PC-9 (cell line): ENCODE measurements at regions not wholly inside any gene's neighbourhood (a gene's known extent, or its start where the extent isn't known, plus 50 kb on each side); places are given as distances from the start of the nearest gene placed in this dataset.

Experiments
- BruUV-seq: library from RNA; stranded (reverse); fragments of 400-500 nt; replicated peaks from 2 replicates; lab custom pipeline; 2021; lab: Mats Ljungman, UMichigan
- CTCF ChIA-PET: fragments of 300-600 bp; sonication (Branson Sonifier 250); formaldehyde crosslinking; loops from one replicate; lab custom pipeline; 2022; ENCODE audit warnings: antibody characterized with exemption; lab: Charles Lee
- POLR2A ChIA-PET: fragments of 300-600 bp; sonication (Branson Sonifier 250); formaldehyde crosslinking; loops from one replicate; lab custom pipeline; 2022; ENCODE audit warnings: antibody characterized with exemption; ENCODE audit not compliant: unreplicated experiment; lab: Charles Lee
- DNase-seq, 2 experiments: peaks; one replicate each; pipeline versions ENCODE4 v3.0.0 to v3.0.0-alpha.2; 2015 to 2022; ENCODE audit warnings: mixed read lengths in 1 of 2
- H2AFZ ChIP-seq: fragments of 200-600 bp; sonication (generic); 2 replicates; pipeline ENCODE4 v1.8.1; 2017; ENCODE audit warnings: antibody characterized with exemption
- H3F3A ChIP-seq: fragments of 200-600 bp; sonication (generic); 2 replicates; pipeline ENCODE4 v1.8.1; 2017; ENCODE audit warnings: antibody characterized with exemption, mild to moderate bottlenecking, low read depth; ENCODE audit not compliant: insufficient read depth
- H3K27ac ChIP-seq: fragments of 200-600 bp; sonication (generic); 2 replicates; pipeline ENCODE4 v1.6.1; 2016; ENCODE audit warnings: mixed run types
- H3K27me3 ChIP-seq: fragments of 200-600 bp; sonication (generic); 2 replicates; pipeline ENCODE4 v1.6.1; 2016; ENCODE audit warnings: low read depth, mixed run types; ENCODE audit not compliant: insufficient read depth
- H3K36me3 ChIP-seq: fragments of 200-600 bp; sonication (generic); 2 replicates; pipeline ENCODE4 v1.6.1; 2016; ENCODE audit warnings: low read depth, mixed run types
- H3K4me1 ChIP-seq: fragments of 200-600 bp; sonication (generic); replicated peaks from 2 replicates; pipeline ENCODE4 v1.6.1; 2016; ENCODE audit warnings: mixed run types; ENCODE audit not compliant: insufficient read depth
- H3K4me2 ChIP-seq: fragments of 200-600 bp; sonication (generic); 2 replicates; pipeline ENCODE4 v1.6.1; 2017; ENCODE audit warnings: mixed run types
- H3K4me3 ChIP-seq: fragments of 200-600 bp; sonication (generic); 2 replicates; pipeline ENCODE4 v1.6.1; 2016; ENCODE audit warnings: mixed run types
- H3K79me2 ChIP-seq: fragments of 200-600 bp; sonication (generic); 2 replicates; pipeline ENCODE4 v1.6.1; 2017; ENCODE audit warnings: low read depth, mixed run types
- H3K9me2 ChIP-seq: fragments of 200-600 bp; sonication (generic); 2 replicates; pipeline ENCODE4 v1.8.1; 2017; ENCODE audit warnings: mild to moderate bottlenecking; ENCODE audit not compliant: insufficient read depth
- H3K9me3 ChIP-seq: fragments of 200-600 bp; sonication (generic); 2 replicates; pipeline ENCODE4 v1.8.1; 2016; ENCODE audit warnings: low read depth; ENCODE audit not compliant: insufficient read depth
- H4K20me1 ChIP-seq: fragments of 200-600 bp; sonication (generic); 2 replicates; pipeline ENCODE4 v1.8.1; 2017; ENCODE audit not compliant: insufficient read depth
- CTCF ChIP-seq: fragments of 200-600 bp; sonication (generic); conservative IDR thresholded peaks from 2 replicates; pipeline ENCODE4 v1.6.1; 2017; ENCODE audit warnings: mixed run types, antibody characterized with exemption, mild to moderate bottlenecking, moderate library complexity
- EZH2 ChIP-seq: fragments of 200-600 bp; sonication (generic); IDR thresholded peaks from 2 replicates; pipeline ENCODE4 v1.8.0; 2017; ENCODE audit warnings: antibody characterized with exemption, low read depth
- intact Hi-C: fragments of 100-400 bp; cut with micrococcal nuclease; formaldehyde crosslinking; loops from one replicate; pipeline ENCODE4 v1.10.0; 2022; ENCODE audit not compliant: unreplicated experiment

DNA sequence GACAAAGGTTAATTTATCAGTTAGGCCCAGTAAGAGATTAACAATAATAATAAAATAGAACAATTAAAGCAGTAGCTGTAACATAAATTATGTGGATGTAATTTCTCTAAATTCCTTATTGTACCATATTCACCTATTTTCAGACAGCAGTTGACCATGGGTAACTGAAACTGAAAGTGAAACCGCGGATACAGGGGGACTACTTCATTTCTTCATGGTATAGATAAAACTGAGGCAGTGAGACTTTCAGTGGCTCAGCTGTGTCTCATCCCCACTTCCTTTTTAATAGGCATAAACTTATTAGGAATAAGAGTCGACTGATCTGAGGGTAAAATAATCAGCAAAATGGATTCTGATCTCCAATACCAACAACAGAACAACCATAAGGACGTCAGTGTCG is 174.0 kb upstream of the WWC1 start:
- CTCF ChIA-PET, result no interaction called here
- intact Hi-C loops, result no loop called here

DNA sequence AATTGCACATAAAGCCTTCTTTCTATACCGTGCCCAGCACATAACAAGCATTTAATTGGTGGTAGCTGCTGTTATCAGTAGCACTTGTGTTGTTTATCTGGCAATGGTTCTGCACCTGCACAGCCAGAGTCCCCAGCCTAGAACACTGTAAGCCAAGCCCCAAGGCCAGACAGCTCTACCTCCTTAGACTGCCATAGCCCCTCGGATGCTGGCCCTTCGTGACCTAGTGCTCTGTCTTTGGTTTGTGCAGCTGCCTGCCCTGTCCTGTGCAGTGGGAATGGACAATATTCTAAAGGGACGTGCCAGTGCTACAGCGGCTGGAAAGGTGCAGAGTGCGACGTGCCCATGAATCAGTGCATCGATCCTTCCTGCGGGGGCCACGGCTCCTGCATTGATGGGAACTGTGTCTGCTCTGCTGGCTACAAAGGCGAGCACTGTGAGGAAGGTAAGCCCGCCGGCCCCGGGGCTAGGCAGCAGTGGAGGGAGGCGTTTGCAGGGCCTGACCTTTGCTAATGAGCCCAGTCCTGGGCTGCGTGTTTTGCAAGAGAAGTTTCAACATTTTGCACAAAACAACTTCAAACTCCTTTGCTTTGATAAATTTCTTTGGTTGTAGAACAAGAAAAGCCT is 173.3 kb upstream of the WWC1 start:
- no peak overlapping the region for H3K27ac ChIP-seq
- intact Hi-C loops, result no loop called here
- no peaks in the 10 kb centered on the region for H3F3A ChIP-seq
- H3K4me1 ChIP-seq, result no peaks in the 10 kb centered on the region
- no TSS peak for BruUV-seq
- peaks cover 46% of the 10 kb centered on the region for H3K27me3 ChIP-seq
- ChIA-PET POLR2A (no interaction called here), CTCF (no interaction called here)
- H3K79me2 ChIP-seq, result no peaks in the 10 kb centered on the region
- peak in 1 of 2 experiments; percentile 22 for DNase-seq
- H3K36me3 ChIP-seq, result no peaks in the 10 kb centered on the region
- no peak for TF ChIP-seq EZH2
- TF ChIP-seq CTCF, result no peak
- no peaks in the 10 kb centered on the region for H4K20me1 ChIP-seq
- H2AFZ ChIP-seq, result no peak overlapping the region
- H3K4me3 ChIP-seq, result 0 out of 2 replicates have a peak overlapping the region, but pooled peaks have one; percentile 32
- H3K4me2 ChIP-seq, result peak overlapping the region; percentile 59
- H3K9me3 ChIP-seq, result no peaks in the 10 kb centered on the region
- no peaks in the 10 kb centered on the region for H3K9me2 ChIP-seq

More for the DNA sequence above, 174.0 kb upstream of the WWC1 start:
- H3F3A ChIP-seq, result no peaks in the 10 kb centered on the region
- peak in 1 of 2 experiments; percentile 18 for DNase-seq
- peaks cover 45% of the 10 kb centered on the region for H3K27me3 ChIP-seq
- no peak for TF ChIP-seq CTCF
- TF ChIP-seq EZH2, result no peak
- H2AFZ ChIP-seq, result no peak overlapping the region
- H3K36me3 ChIP-seq, result no peaks in the 10 kb centered on the region
- no peaks in the 10 kb centered on the region for H4K20me1 ChIP-seq
- H3K4me2 ChIP-seq, result peak overlapping the region; percentile 59
- no peaks in the 10 kb centered on the region for H3K79me2 ChIP-seq
- BruUV-seq, result no TSS peak
- no peaks in the 10 kb centered on the region for H3K4me1 ChIP-seq
- 0 out of 2 replicates have a peak overlapping the region, but pooled peaks have one; percentile 32 for H3K4me3 ChIP-seq
- no peaks in the 10 kb centered on the region for H3K9me3 ChIP-seq
- no peak overlapping the region for H3K27ac ChIP-seq
- POLR2A ChIA-PET, result no interaction called here
- no peaks in the 10 kb centered on the region for H3K9me2 ChIP-seq

DNA sequence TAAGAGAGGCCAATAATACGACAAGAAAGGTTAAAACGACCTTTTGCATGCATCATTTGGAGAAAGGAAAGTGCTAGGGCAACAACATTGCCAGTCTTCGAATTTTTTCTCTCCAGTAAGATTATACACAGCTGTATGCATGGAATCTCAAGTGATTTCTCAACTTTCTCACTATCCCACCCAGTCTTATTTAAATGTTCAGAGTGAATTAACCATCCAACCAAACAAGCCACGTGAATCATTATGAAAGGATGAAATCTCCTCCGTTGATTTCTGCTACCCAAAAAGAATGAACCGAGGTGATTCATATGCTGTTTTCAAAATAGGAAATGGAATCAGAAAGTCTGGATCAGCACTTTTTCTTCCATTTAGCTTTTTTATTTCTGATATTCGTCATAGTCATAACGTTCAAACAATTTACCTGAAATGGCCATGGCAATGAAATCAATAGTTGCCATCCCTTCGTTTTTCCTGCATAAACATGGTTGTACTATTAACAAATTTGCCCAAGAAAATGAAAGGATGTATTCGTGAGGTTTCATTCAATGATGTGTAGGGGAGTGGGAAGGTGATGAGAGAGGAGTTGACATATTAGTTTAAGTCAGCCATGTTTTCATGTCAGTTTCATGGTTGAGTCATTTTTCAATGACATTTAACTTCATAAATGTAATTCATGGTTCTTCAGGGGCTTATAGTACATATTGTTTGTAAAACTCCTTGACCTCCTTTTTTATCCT is 170.9 kb upstream of the WWC1 start:
- ChIA-PET POLR2A (no interaction called here), CTCF (no interaction called here)
- Histone ChIP-seq H3F3A (no peaks in the 10 kb centered on the region), H2AFZ (no peak overlapping the region), H3K79me2 (no peaks in the 10 kb centered on the region), H4K20me1 (no peaks in the 10 kb centered on the region), H3K9me3 (0 out of 2 replicates have a peak, but pooled peaks cover 5% of the 10 kb centered on the region), H3K4me1 (no peaks in the 10 kb centered on the region), H3K9me2 (no peaks in the 10 kb centered on the region), H3K27me3 (peaks cover 68% of the 10 kb centered on the region), H3K4me2 (no peak overlapping the region), H3K27ac (no peak overlapping the region), H3K36me3 (no peaks in the 10 kb centered on the region), H3K4me3 (no peak overlapping the region)
- no TSS peak for BruUV-seq
- intact Hi-C loops, result no loop called here
- TF ChIP-seq EZH2, result no peak
- no peak for TF ChIP-seq CTCF
- peak in 1 of 2 experiments; percentile 21 for DNase-seq
